ENCODE measurements at regions not wholly inside any gene's neighbourhood (a gene's known extent, or its start where the extent isn't known, plus 50 kb on each side); places are given as distances from the start of the nearest gene placed in this dataset.

DNA sequence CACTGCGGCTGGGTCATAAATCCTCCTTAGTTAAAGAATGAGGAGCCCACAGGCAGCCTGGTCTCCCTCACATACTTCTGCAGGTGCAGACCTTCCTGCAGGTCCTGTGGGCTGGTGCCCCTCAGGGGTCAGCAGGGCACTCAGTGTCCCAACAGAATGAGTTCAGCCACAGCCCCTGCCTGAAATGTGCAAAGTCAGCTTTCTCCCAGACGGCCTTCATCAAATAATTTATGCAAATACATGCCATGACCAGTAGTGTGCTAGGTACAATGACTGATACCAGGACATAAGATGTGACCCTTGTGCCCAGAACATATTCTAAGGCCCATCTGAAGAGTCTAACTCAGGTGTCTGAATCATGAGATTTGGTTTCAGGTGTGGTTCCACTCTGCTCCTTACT, 703.4 kb downstream of the TBC1D22A start:
- peaks cover 4% of the 10 kb centered on the region; the same call in 1 of the 2 replicates for H3K9me3 ChIP-seq (ENCODE audit: insufficient read depth, low read length)
- H3K79me2 ChIP-seq (ENCODE audit: insufficient read depth, low read length) = no peaks in the 10 kb centered on the region
- H4K20me1 ChIP-seq (ENCODE audit: low read depth, low read length) = no peaks in the 10 kb centered on the region
- no peak overlapping the region for H3K9ac ChIP-seq (ENCODE audit: low read length)
- no peak overlapping the region for H2AFZ ChIP-seq (ENCODE audit: low read depth, low read length, severe bottlenecking)
- H3K9me2 ChIP-seq (replicated peaks; ENCODE audit: insufficient read depth, low read length) = no peaks in the 10 kb centered on the region
- H3K4me2 ChIP-seq (ENCODE audit: low read depth, low read length, poor library complexity, severe bottlenecking) = no peak overlapping the region
- no peaks in the 10 kb centered on the region for H3K36me3 ChIP-seq (ENCODE audit: low read length)
- TF ChIP-seq, protein P1, sequence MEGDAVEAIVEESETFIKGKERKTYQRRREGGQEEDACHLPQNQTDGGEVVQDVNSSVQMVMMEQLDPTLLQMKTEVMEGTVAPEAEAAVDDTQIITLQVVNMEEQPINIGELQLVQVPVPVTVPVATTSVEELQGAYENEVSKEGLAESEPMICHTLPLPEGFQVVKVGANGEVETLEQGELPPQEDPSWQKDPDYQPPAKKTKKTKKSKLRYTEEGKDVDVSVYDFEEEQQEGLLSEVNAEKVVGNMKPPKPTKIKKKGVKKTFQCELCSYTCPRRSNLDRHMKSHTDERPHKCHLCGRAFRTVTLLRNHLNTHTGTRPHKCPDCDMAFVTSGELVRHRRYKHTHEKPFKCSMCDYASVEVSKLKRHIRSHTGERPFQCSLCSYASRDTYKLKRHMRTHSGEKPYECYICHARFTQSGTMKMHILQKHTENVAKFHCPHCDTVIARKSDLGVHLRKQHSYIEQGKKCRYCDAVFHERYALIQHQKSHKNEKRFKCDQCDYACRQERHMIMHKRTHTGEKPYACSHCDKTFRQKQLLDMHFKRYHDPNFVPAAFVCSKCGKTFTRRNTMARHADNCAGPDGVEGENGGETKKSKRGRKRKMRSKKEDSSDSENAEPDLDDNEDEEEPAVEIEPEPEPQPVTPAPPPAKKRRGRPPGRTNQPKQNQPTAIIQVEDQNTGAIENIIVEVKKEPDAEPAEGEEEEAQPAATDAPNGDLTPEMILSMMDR (IDR thresholded peaks at IDR 0.05; ENCODE audit: insufficient read depth, low read length, poor library complexity, severe bottlenecking) = no peak
- no peak for TF ChIP-seq EZH2phosphoT487 (conservative IDR thresholded peaks at IDR 0.05; ENCODE audit: low read length)
- H3K4me3 ChIP-seq (ENCODE audit: insufficient read depth, low read length, poor library complexity, severe bottlenecking) = no peak overlapping the region
- no peaks in the 10 kb centered on the region for H3F3A ChIP-seq (ENCODE audit: insufficient read depth)
- H3K27me3 ChIP-seq (ENCODE audit: low read length) = no peaks in the 10 kb centered on the region
- H3K27ac ChIP-seq (ENCODE audit: low read depth, low read length) = no peak overlapping the region

DNA sequence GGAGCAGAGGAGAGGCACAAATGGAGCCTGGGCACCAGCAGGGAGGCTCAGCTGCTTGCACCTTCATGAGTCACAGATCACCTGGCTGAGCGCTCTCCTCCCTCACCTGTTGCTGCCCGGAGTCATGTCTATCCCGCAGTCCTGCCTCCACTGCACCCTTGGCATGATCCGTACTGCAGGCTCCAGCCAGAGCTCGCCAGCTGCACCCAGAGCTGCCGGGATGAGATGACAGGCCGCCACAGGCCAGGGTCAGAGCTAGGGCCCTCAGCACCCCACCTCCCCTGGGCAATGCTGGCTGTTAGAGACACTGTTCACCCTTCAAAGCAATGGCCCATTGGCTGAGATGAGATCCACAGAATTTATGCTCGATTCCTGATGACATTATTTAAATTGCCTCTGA, 702.8 kb downstream of the TBC1D22A start:
- H3K4me2 ChIP-seq (ENCODE audit: low read depth, low read length, poor library complexity, severe bottlenecking) = no peak overlapping the region
- H3K9me3 ChIP-seq (ENCODE audit: insufficient read depth, low read length) = peaks cover 4% of the 10 kb centered on the region; the same call in 1 of the 2 replicates
- H3K79me2 ChIP-seq (ENCODE audit: insufficient read depth, low read length) = no peaks in the 10 kb centered on the region
- H3F3A ChIP-seq (ENCODE audit: insufficient read depth) = no peaks in the 10 kb centered on the region
- H3K27me3 ChIP-seq (ENCODE audit: low read length) = no peaks in the 10 kb centered on the region
- H3K9ac ChIP-seq (ENCODE audit: low read length) = no peak overlapping the region
- no peaks in the 10 kb centered on the region for H3K9me2 ChIP-seq (replicated peaks; ENCODE audit: insufficient read depth, low read length)
- TF ChIP-seq, protein P1 (IDR thresholded peaks at IDR 0.05; ENCODE audit: insufficient read depth, low read length, poor library complexity, severe bottlenecking) = no peak
- TF ChIP-seq EZH2phosphoT487 (conservative IDR thresholded peaks at IDR 0.05; ENCODE audit: low read length) = no peak
- H3K4me3 ChIP-seq (ENCODE audit: insufficient read depth, low read length, poor library complexity, severe bottlenecking) = no peak overlapping the region
- no peak overlapping the region for H2AFZ ChIP-seq (ENCODE audit: low read depth, low read length, severe bottlenecking)
- H4K20me1 ChIP-seq (ENCODE audit: low read depth, low read length) = no peaks in the 10 kb centered on the region
- H3K27ac ChIP-seq (ENCODE audit: low read depth, low read length) = no peak overlapping the region
- H3K36me3 ChIP-seq (ENCODE audit: low read length) = no peaks in the 10 kb centered on the region

DNA sequence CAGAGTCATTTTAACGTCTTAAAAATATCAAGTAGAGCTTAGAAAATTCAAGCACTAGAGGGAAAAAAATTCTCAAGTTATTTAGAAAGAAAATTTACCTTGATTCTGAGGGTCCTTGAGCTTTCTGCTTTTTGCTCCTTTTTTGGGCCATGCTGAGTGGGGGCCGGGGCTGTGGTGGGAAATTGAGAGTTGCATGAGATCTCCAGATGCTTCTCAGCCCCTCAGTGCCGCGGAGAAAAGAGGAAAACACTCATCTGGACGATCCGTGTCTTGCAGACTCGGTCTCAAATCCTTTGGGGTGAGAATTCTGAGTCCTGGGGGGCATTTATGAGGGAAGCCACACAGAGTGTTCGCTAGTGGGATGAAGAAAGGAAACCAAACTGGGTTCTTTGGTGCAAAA, 700.8 kb downstream of the TBC1D22A start:
- Histone ChIP-seq H3K9me2 (replicated peaks; ENCODE audit: insufficient read depth, low read length) (no peaks in the 10 kb centered on the region), H2AFZ (ENCODE audit: low read depth, low read length, severe bottlenecking) (no peak overlapping the region)

More for the DNA sequence above, 700.8 kb downstream of the TBC1D22A start:
- no peaks in the 10 kb centered on the region for H4K20me1 ChIP-seq (ENCODE audit: low read depth, low read length)
- H3K9me3 ChIP-seq (ENCODE audit: insufficient read depth, low read length) = peaks cover 4% of the 10 kb centered on the region; the same call in 1 of the 2 replicates
- no peaks in the 10 kb centered on the region for H3K36me3 ChIP-seq (ENCODE audit: low read length)
- no peaks in the 10 kb centered on the region for H3K27me3 ChIP-seq (ENCODE audit: low read length)
- no peak overlapping the region for H3K9ac ChIP-seq (ENCODE audit: low read length)
- no peaks in the 10 kb centered on the region for H3K79me2 ChIP-seq (ENCODE audit: insufficient read depth, low read length)
- no peak overlapping the region for H3K4me3 ChIP-seq (ENCODE audit: insufficient read depth, low read length, poor library complexity, severe bottlenecking)
- no peak overlapping the region for H3K4me2 ChIP-seq (ENCODE audit: low read depth, low read length, poor library complexity, severe bottlenecking)
- H3F3A ChIP-seq (ENCODE audit: insufficient read depth) = no peaks in the 10 kb centered on the region
- no peak for TF ChIP-seq EZH2phosphoT487 (conservative IDR thresholded peaks at IDR 0.05; ENCODE audit: low read length)
- TF ChIP-seq, protein P1 (IDR thresholded peaks at IDR 0.05; ENCODE audit: insufficient read depth, low read length, poor library complexity, severe bottlenecking) = no peak
- no peak overlapping the region for H3K27ac ChIP-seq (ENCODE audit: low read depth, low read length)
